Esophagus squamous epithelium (tissue), 5 donors: ENCODE measurements at regions not wholly inside any gene's neighbourhood (a gene's known extent, or its start where the extent isn't known, plus 50 kb on each side); places are given as distances from the start of the nearest gene placed in this dataset.

Experiments
- DNase-seq: peaks from one replicate; lab custom pipeline; 2025; lab: John Stamatoyannopoulos, UW
- H3K27ac ChIP-seq, 4 donors: fragments of 200-600 bp; sonication (generic); one replicate each; pipeline ENCODE4 v1.5.1; 2016 to 2019; ENCODE audit warnings: mild to moderate bottlenecking in 1 of 4
- H3K27me3 ChIP-seq, 4 donors: fragments of 200-600 bp; sonication (generic); 1 replicate in 3 of 4; 2 replicates in 1 of 4; pipeline versions ENCODE4 v1.5.1 to v1.6.0; 2017 to 2021; ENCODE audit warnings: antibody characterized with exemption in 1 of 4
- H3K36me3 ChIP-seq, 3 donors: fragments of 200-600 bp; sonication (generic); one replicate each; pipeline ENCODE4 v1.5.1; 2016 to 2019
- H3K4me1 ChIP-seq, 3 donors: fragments of 200-600 bp; sonication (generic); one replicate each; pipeline ENCODE4 v1.5.1; 2017 to 2019
- H3K4me3 ChIP-seq, 4 donors: fragments of 200-600 bp; sonication (generic); 1 replicate in 3 of 4; 2 replicates in 1 of 4; pipeline ENCODE4 v1.5.1; 2016 to 2019; ENCODE audit warnings: mild to moderate bottlenecking in 2 of 4, moderate library complexity in 1 of 4
- H3K9me3 ChIP-seq, 3 donors: fragments of 200-600 bp; sonication (generic); one replicate each; pipeline ENCODE4 v1.5.1; 2016 to 2019
- CTCF ChIP-seq, 6 experiments: fragments of 450-650 bp in 4 of 6; fragments of 200-600 bp in 2 of 6; sonication (generic) in 2 of 6; IDR thresholded peaks; one replicate each; pipeline ENCODE4 v1.5.1; 2016 to 2019; ENCODE audit warnings: antibody characterized with exemption in 6 of 6, mild to moderate bottlenecking in 4 of 6, moderate library complexity in 4 of 6
- POLR2A ChIP-seq, 4 donors: fragments of 450-650 bp; IDR thresholded peaks; one replicate each; pipeline ENCODE4 v1.6.1; 2017; ENCODE audit warnings: antibody characterized with exemption in 4 of 4, mild to moderate bottlenecking in 4 of 4, moderate library complexity in 3 of 4
- WGBS, 2 donors: methylation state at CpG; one replicate each; pipeline ENCODE4 v1.1.5; 2018; 5-methylcytosine and 5-hydroxymethylcytosine counted together
- intact Hi-C: fragments of 100-400 bp; cut with DNase I; formaldehyde crosslinking; loops from one replicate; pipeline ENCODE4 v1.15.0; 2022
- donor health status: DM: yes; HTN: yes; CAD: no.

GRCh38 chr15:60191821-60192220 lies 187.7 kb downstream of the FOXB1 start:
- WGBS, 2 donors: 79 to 81% methylated on average over 2 of the region's 2 CpGs
- TF ChIP-seq POLR2A (IDR thresholded peaks at IDR 0.05) (no peak), CTCF (IDR thresholded peaks at IDR 0.05) (no peak)
- no peaks in the 10 kb centered on the region for H3K9me3 ChIP-seq
- H3K4me3 ChIP-seq: no peak overlapping the region
- no peaks in the 10 kb centered on the region for H3K4me1 ChIP-seq
- H3K36me3 ChIP-seq: no peaks in the 10 kb centered on the region
- H3K27me3 ChIP-seq: peaks cover 0 to 83% (median 3%) of the 10 kb centered on the region in 4 donors
- H3K27ac ChIP-seq: no peak overlapping the region
- intact Hi-C loops: no loop called here
- no peak for DNase-seq

- no peak for DNase-seq
- intact Hi-C loops: no loop called here
- no peak overlapping the region for H3K4me3 ChIP-seq
- peaks cover 0 to 94% (median 3%) of the 10 kb centered on the region in 4 donors for H3K27me3 ChIP-seq
- no peaks in the 10 kb centered on the region for H3K4me1 ChIP-seq
- TF ChIP-seq CTCF (IDR thresholded peaks at IDR 0.05) (no peak), POLR2A (IDR thresholded peaks at IDR 0.05) (no peak)
- WGBS, 2 donors: 38 to 48% methylated on average over 1 of the region's 1 CpG
- no peak overlapping the region for H3K27ac ChIP-seq
- no peaks in the 10 kb centered on the region for H3K36me3 ChIP-seq
- H3K9me3 ChIP-seq: no peaks in the 10 kb centered on the region
Observed at GRCh38 chr15:60195611-60196010, 191.5 kb downstream of the FOXB1 start.

GRCh38 chr15:60204131-60204885 lies 193.5 kb downstream of the ANXA2 start:
- DNase-seq: no peak
- 28 to 45% methylated on average over 11 of the region's 11 CpGs for WGBS, 2 donors
- Histone ChIP-seq H3K27ac (no peak overlapping the region), H3K36me3 (no peaks in the 10 kb centered on the region), H3K4me1 (no peaks in the 10 kb centered on the region), H3K9me3 (no peaks in the 10 kb centered on the region), H3K27me3 (peaks cover 0 to 81% (median 0%) of the 10 kb centered on the region in 4 donors), H3K4me3 (no peak overlapping the region)
- no peak for TF ChIP-seq POLR2A (IDR thresholded peaks at IDR 0.05)
- TF ChIP-seq CTCF (IDR thresholded peaks at IDR 0.05): no peak
- intact Hi-C loops: no loop called here

GRCh38 chr15:60208709-60209108 lies 189.1 kb downstream of the ANXA2 start:
- no peak for TF ChIP-seq CTCF (IDR thresholded peaks at IDR 0.05)
- no peak for TF ChIP-seq POLR2A (IDR thresholded peaks at IDR 0.05)
- Histone ChIP-seq H3K27ac (no peak overlapping the region), H3K4me1 (no peaks in the 10 kb centered on the region), H3K4me3 (no peak overlapping the region), H3K27me3 (peaks cover 0 to 54% (median 0%) of the 10 kb centered on the region in 4 donors), H3K9me3 (no peaks in the 10 kb centered on the region), H3K36me3 (no peaks in the 10 kb centered on the region)
- intact Hi-C loops: no loop called here
- no peak for DNase-seq
- 39 to 51% methylated on average over 4 of the region's 4 CpGs for WGBS, 2 donors

GRCh38 chr15:60212536-60212935 lies 185.2 kb downstream of the ANXA2 start:
- no peak overlapping the region for H3K4me3 ChIP-seq
- H3K9me3 ChIP-seq: no peaks in the 10 kb centered on the region
- H3K27ac ChIP-seq: no peak overlapping the region
- TF ChIP-seq POLR2A (IDR thresholded peaks at IDR 0.05) (no peak), CTCF (IDR thresholded peaks at IDR 0.05) (no peak)
- WGBS, 2 donors: 71 to 72% methylated on average over 4 of the region's 4 CpGs
- intact Hi-C loops: no loop called here
- H3K27me3 ChIP-seq: peaks cover 0 to 27% (median 0%) of the 10 kb centered on the region in 4 donors
- no peak for DNase-seq
- peaks cover 0 to 10% (median 0%) of the 10 kb centered on the region in 3 donors for H3K4me1 ChIP-seq
- no peaks in the 10 kb centered on the region for H3K36me3 ChIP-seq
